Fibroblast of lung (primary cell): ENCODE measurements at regions not wholly inside any gene's neighbourhood (a gene's known extent, or its start where the extent isn't known, plus 50 kb on each side); places are given as distances from the start of the nearest gene placed in this dataset.

Experiments
- CTCF ChIP-seq, 2 donors: IDR thresholded peaks in 1 of 2; conservative IDR thresholded peaks in 1 of 2; 1 replicate in 1 of 2; 2 replicates in 1 of 2; pipeline ENCODE4 v1.5.1; 2011 to 2012; ENCODE audit warnings: low read length in 2 of 2, control low read depth in 1 of 2, inconsistent platforms in 1 of 2, low read depth in 1 of 2, mild to moderate bottlenecking in 1 of 2
- EZH2 ChIP-seq: IDR thresholded peaks from 2 replicates; pipeline ENCODE4 v1.5.1; 2012; ENCODE audit warnings: low read length, control low read depth, mild to moderate bottlenecking; ENCODE audit errors: missing control alignments

- no peak for TF ChIP-seq CTCF (conservative IDR thresholded peaks at IDR 0.05 in 1 of 2, IDR thresholded peaks at IDR 0.05 in 1 of 2; ENCODE audit: low read depth in 1 of 2, low read length in 2 of 2)
- no peak for TF ChIP-seq EZH2
These were observed 56.0 kb upstream of the SLC4A7 start for GRCh38 chr3:27540231-27540630.
